ENCODE measurements at regions not wholly inside any gene's neighbourhood (a gene's known extent, or its start where the extent isn't known, plus 50 kb on each side); places are given as distances from the start of the nearest gene placed in this dataset.

- no peak overlapping the region for H3K9ac ChIP-seq (ENCODE audit: insufficient read depth in 1 of 2, low read depth in 2 of 2, low read length in 2 of 2)
- in situ Hi-C loops (cut with MboI) (no loop called here), intact Hi-C loops (cut with micrococcal nuclease) (no loop called here)
- WGBS (ENCODE audit: insufficient coverage, low coverage, missing lambda C conversion rate), result 0% methylated on average over 12 of the region's 12 CpGs
- no TSS peak for BruUV-seq (replicated peaks)
- no peaks in the 10 kb centered on the region for H3K27me3 ChIP-seq (ENCODE audit: control insufficient read depth in 2 of 2, insufficient read depth in 2 of 2, low read length in 2 of 2)
- FAIRE-seq, result no peak
- no peak overlapping the region for H3K4me3 ChIP-seq
- no peaks in the 10 kb centered on the region for H3K79me2 ChIP-seq (ENCODE audit: control insufficient read depth, insufficient read depth, low read length)
- H3K4me2 ChIP-seq (ENCODE audit: insufficient read depth, low read length), result no peak overlapping the region
- H3K27ac ChIP-seq (ENCODE audit: extremely low read depth, low read depth, low read length), result no peak overlapping the region
- ChIA-PET POLR2A (no interaction called here), CTCF (ENCODE audit: low intra/inter-chr PET ratio) (no interaction called here)
- no peaks in the 10 kb centered on the region for H3K9me3 ChIP-seq (replicated peaks; ENCODE audit: control insufficient read depth, insufficient read depth, low read depth, low read length)
- no peak for ATAC-seq
- no peaks in the 10 kb centered on the region for H3K4me1 ChIP-seq (replicated peaks in 1 of 2; ENCODE audit: control insufficient read depth in 2 of 2, insufficient read depth in 2 of 2, low read length in 2 of 2)
- no peak overlapping the region for H2AFZ ChIP-seq (ENCODE audit: low read depth, low read length)
- TF ChIP-seq GTF2F1 (IDR thresholded peaks at IDR 0.05; ENCODE audit: low read depth, low read length) (no peak), RCOR1 (IDR thresholded peaks at IDR 0.05; ENCODE audit: borderline replicate concordance in 1 of 2, low read depth in 2 of 2, low read length in 2 of 2) (no peak)
- H3K9me1 ChIP-seq (ENCODE audit: control insufficient read depth, insufficient read depth, low read length), result no peaks in the 10 kb centered on the region
- no peaks in the 10 kb centered on the region for H4K20me1 ChIP-seq (replicated peaks; ENCODE audit: control insufficient read depth, insufficient read depth, low read length)
- DNase-seq (ENCODE audit: extremely low read depth in 1 of 4, low spot score in 3 of 4), result no peak
- no peaks in the 10 kb centered on the region for H3K36me3 ChIP-seq (ENCODE audit: control insufficient read depth, insufficient read depth, low read length)
Measured at GRCh38 chr14:38727731-38728130, 375.3 kb downstream of the SEC23A start.

- BruUV-seq (replicated peaks), result no TSS peak
- Histone ChIP-seq H3K36me3 (ENCODE audit: control insufficient read depth, insufficient read depth, low read length) (no peaks in the 10 kb centered on the region), H3K79me2 (ENCODE audit: control insufficient read depth, insufficient read depth, low read length) (no peaks in the 10 kb centered on the region), H4K20me1 (replicated peaks; ENCODE audit: control insufficient read depth, insufficient read depth, low read length) (no peaks in the 10 kb centered on the region), H3K4me3 (no peak overlapping the region), H3K27ac (ENCODE audit: extremely low read depth, low read depth, low read length) (no peak overlapping the region), H3K4me2 (ENCODE audit: insufficient read depth, low read length) (no peak overlapping the region), H2AFZ (ENCODE audit: low read depth, low read length) (no peak overlapping the region), H3K9me1 (ENCODE audit: control insufficient read depth, insufficient read depth, low read length) (no peaks in the 10 kb centered on the region), H3K9ac (ENCODE audit: insufficient read depth in 1 of 2, low read depth in 2 of 2, low read length in 2 of 2) (no peak overlapping the region), H3K9me3 (replicated peaks; ENCODE audit: control insufficient read depth, insufficient read depth, low read depth, low read length) (no peaks in the 10 kb centered on the region), H3K27me3 (ENCODE audit: control insufficient read depth in 2 of 2, insufficient read depth in 2 of 2, low read length in 2 of 2) (no peaks in the 10 kb centered on the region), H3K4me1 (replicated peaks in 1 of 2; ENCODE audit: control insufficient read depth in 2 of 2, insufficient read depth in 2 of 2, low read length in 2 of 2) (no peaks in the 10 kb centered on the region)
- intact Hi-C loops (cut with micrococcal nuclease), result no loop called here
- ATAC-seq, result no peak
- DNase-seq (ENCODE audit: extremely low read depth in 1 of 4, low spot score in 3 of 4), result no peak
- no peak for FAIRE-seq
- 0% methylated on average over 3 of the region's 3 CpGs for WGBS (ENCODE audit: insufficient coverage, low coverage, missing lambda C conversion rate)
- in situ Hi-C loops (cut with MboI), result loop anchor here (25.0 kb wide), 1 partner anchor 288 kb away; no protein-coding TSS in a partner anchor
- POLR2A ChIA-PET, result no interaction called here
- CTCF ChIA-PET (ENCODE audit: low intra/inter-chr PET ratio), result no interaction called here
- TF ChIP-seq MBD2 (IDR thresholded peaks at IDR 0.05; ENCODE audit: borderline replicate concordance, low read depth) (no peak), TAF7 (tag; IDR thresholded peaks at IDR 0.05) (no peak), HINFP (tag; conservative IDR thresholded peaks at IDR 0.05; ENCODE audit: low read depth) (no peak), NR1H2 (CRISPR knock-in tag; IDR thresholded peaks at IDR 0.05) (no peak), FOXA3 (CRISPR knock-in tag; conservative IDR thresholded peaks at IDR 0.05 in 1 of 2, IDR thresholded peaks at IDR 0.05 in 1 of 2) (no peak), ZNF41 (CRISPR knock-in tag; conservative IDR thresholded peaks at IDR 0.05) (no peak), HOMEZ (CRISPR knock-in tag; IDR thresholded peaks at IDR 0.05) (no peak)
Measured at GRCh38 chr14:38724621-38725020, 378.4 kb downstream of the SEC23A start.
